ENCODE measurements at regions not wholly inside any gene's neighbourhood (a gene's known extent, or its start where the extent isn't known, plus 50 kb on each side); places are given as distances from the start of the nearest gene placed in this dataset.

GRCh38 chr16:13394488-13394887 lies 493.1 kb downstream of the SHISA9 start:
- Histone ChIP-seq H3K9me3 (ENCODE audit: insufficient read depth, low read length) (peaks cover 16% of the 10 kb centered on the region; the same call in 1 of the 2 replicates), H3K79me2 (ENCODE audit: low read length) (no peaks in the 10 kb centered on the region), H3K4me2 (ENCODE audit: low read length) (no peak overlapping the region), H3K4me1 (ENCODE audit: low read length) (peaks cover 21% of the 10 kb centered on the region), H3K27me3 (ENCODE audit: low read depth, low read length) (no peaks in the 10 kb centered on the region), H3K9ac (ENCODE audit: low read length) (no peak overlapping the region), H3K4me3 (ENCODE audit: low read length) (no peak overlapping the region), H3K36me3 (replicated peaks; ENCODE audit: low read depth, low read length) (no peaks in the 10 kb centered on the region), H3K27ac (ENCODE audit: low read length) (no peak overlapping the region), H2AFZ (ENCODE audit: low read depth, low read length) (no peak overlapping the region), H4K20me1 (ENCODE audit: insufficient read depth, low read length) (no peaks in the 10 kb centered on the region)
- TF ChIP-seq EZH2phosphoT487 (IDR thresholded peaks at IDR 0.05; ENCODE audit: low read depth) (no peak), CTCF (IDR thresholded peaks at IDR 0.05; ENCODE audit: low read depth, low read length) (no peak)

DNA sequence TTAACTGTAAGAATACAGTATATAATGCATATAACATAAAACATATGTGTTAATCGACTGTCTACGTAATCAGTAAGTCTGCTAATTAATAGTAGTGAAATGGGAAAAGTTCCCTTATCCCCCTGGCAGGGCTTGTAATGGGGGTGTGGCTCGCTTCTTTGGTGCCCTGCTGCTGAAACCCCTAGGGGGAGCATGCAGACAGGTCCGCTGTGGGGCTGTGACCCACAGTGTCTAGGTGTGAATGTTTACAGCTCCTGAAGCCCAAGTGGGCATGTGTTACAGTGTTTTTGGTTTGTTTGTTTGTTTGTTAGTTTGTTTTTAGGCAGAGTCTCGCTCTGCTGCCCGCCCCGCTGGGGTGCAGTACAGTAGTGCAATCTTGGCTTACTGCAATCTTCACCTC lies 495.7 kb downstream of the SHISA9 start:
- Histone ChIP-seq H3K4me2 (ENCODE audit: low read length) (no peak overlapping the region), H3K36me3 (replicated peaks; ENCODE audit: low read depth, low read length) (no peaks in the 10 kb centered on the region), H4K20me1 (ENCODE audit: insufficient read depth, low read length) (no peaks in the 10 kb centered on the region), H3K4me3 (ENCODE audit: low read length) (no peak overlapping the region), H3K9ac (ENCODE audit: low read length) (no peak overlapping the region), H3K27me3 (ENCODE audit: low read depth, low read length) (no peaks in the 10 kb centered on the region), H3K79me2 (ENCODE audit: low read length) (no peaks in the 10 kb centered on the region), H2AFZ (ENCODE audit: low read depth, low read length) (no peak overlapping the region), H3K4me1 (ENCODE audit: low read length) (no peaks in the 10 kb centered on the region), H3K27ac (ENCODE audit: low read length) (no peak overlapping the region), H3K9me3 (ENCODE audit: insufficient read depth, low read length) (no peaks in the 10 kb centered on the region)
- TF ChIP-seq CTCF (IDR thresholded peaks at IDR 0.05; ENCODE audit: low read depth, low read length) = peak; percentile 5; the same call in 1 of the 2 replicates
- no peak for TF ChIP-seq EZH2phosphoT487 (IDR thresholded peaks at IDR 0.05; ENCODE audit: low read depth)

DNA sequence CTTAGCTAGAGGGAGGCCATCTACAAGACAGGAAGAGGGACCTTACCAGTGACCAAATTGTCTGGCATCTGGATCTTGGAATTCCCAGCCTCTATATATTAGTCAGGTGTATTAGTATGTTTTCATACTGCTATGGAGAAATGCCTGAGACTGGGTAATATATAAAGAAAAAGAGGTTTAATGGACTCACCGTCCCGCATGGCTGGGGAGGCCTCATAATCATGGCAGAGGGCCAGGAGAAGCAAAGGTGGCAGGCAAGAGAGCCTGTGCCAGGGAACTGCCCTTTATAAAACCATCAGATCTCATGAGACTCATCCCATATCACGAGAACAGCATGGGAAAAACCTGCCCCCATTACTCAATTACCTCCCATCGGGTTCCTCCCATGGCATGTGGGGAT lies 500.2 kb downstream of the SHISA9 start:
- Histone ChIP-seq H3K9ac (ENCODE audit: low read length) (no peak overlapping the region), H3K27me3 (ENCODE audit: low read depth, low read length) (no peaks in the 10 kb centered on the region), H3K9me3 (ENCODE audit: insufficient read depth, low read length) (no peaks in the 10 kb centered on the region), H3K36me3 (replicated peaks; ENCODE audit: low read depth, low read length) (no peaks in the 10 kb centered on the region), H3K27ac (ENCODE audit: low read length) (no peak overlapping the region), H3K4me1 (ENCODE audit: low read length) (no peaks in the 10 kb centered on the region), H4K20me1 (ENCODE audit: insufficient read depth, low read length) (no peaks in the 10 kb centered on the region), H3K4me3 (ENCODE audit: low read length) (no peak overlapping the region), H3K79me2 (ENCODE audit: low read length) (no peaks in the 10 kb centered on the region), H2AFZ (ENCODE audit: low read depth, low read length) (no peak overlapping the region), H3K4me2 (ENCODE audit: low read length) (no peak overlapping the region)
- TF ChIP-seq CTCF (IDR thresholded peaks at IDR 0.05; ENCODE audit: low read depth, low read length) (no peak), EZH2phosphoT487 (IDR thresholded peaks at IDR 0.05; ENCODE audit: low read depth) (no peak)

DNA sequence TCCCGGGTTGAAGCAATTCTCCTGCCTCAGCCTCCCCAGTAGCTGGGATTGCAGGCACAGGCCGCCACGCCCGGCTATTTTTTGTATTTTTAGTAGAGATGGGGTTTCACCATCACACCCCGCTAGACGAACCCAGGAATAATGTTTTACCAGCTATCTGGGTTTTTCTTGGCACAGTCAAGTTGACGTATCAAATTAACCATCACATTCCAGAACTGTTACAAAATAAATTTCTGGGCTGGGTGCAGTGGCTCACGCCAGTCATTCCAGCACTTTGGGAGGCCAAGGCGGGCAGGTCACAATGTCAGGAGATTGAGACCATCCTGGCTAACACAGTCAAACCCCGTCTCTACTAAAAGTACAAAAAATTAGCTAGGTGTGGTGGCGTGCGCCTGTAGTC lies 501.2 kb downstream of the SHISA9 start:
- Histone ChIP-seq H3K4me2 (ENCODE audit: low read length) (no peak overlapping the region), H3K27me3 (ENCODE audit: low read depth, low read length) (no peaks in the 10 kb centered on the region), H3K36me3 (replicated peaks; ENCODE audit: low read depth, low read length) (no peaks in the 10 kb centered on the region), H3K9ac (ENCODE audit: low read length) (no peak overlapping the region), H4K20me1 (ENCODE audit: insufficient read depth, low read length) (no peaks in the 10 kb centered on the region), H2AFZ (ENCODE audit: low read depth, low read length) (no peak overlapping the region), H3K4me3 (ENCODE audit: low read length) (no peak overlapping the region), H3K79me2 (ENCODE audit: low read length) (no peaks in the 10 kb centered on the region), H3K4me1 (ENCODE audit: low read length) (no peaks in the 10 kb centered on the region), H3K9me3 (ENCODE audit: insufficient read depth, low read length) (no peaks in the 10 kb centered on the region), H3K27ac (ENCODE audit: low read length) (no peak overlapping the region)
- TF ChIP-seq CTCF (IDR thresholded peaks at IDR 0.05; ENCODE audit: low read depth, low read length) = no peak
- no peak for TF ChIP-seq EZH2phosphoT487 (IDR thresholded peaks at IDR 0.05; ENCODE audit: low read depth)

Measured in OCI-LY3 (cell line).